Osteoblast (primary cell): ENCODE measurements at regions not wholly inside any gene's neighbourhood (a gene's known extent, or its start where the extent isn't known, plus 50 kb on each side); places are given as distances from the start of the nearest gene placed in this dataset.

Source experiments
- DNase-seq: peaks from one replicate; pipeline ENCODE4 v3.0.0; 2011; ENCODE audit warnings: low spot score, mixed read lengths; ENCODE audit not compliant: insufficient read length; ENCODE audit errors: missing footprints
- H2AFZ ChIP-seq: 2 replicates; pipeline ENCODE4 v1.6.0; 2011; ENCODE audit warnings: mild to moderate bottlenecking, low read length
- H3K27ac ChIP-seq: 2 replicates; pipeline ENCODE4 v1.5.1; 2011; ENCODE audit warnings: mild to moderate bottlenecking, low read depth, low read length, moderate library complexity
- H3K27me3 ChIP-seq: 2 replicates; pipeline ENCODE4 v1.6.0; 2012; ENCODE audit warnings: mild to moderate bottlenecking, control low read depth, inconsistent platforms, low read length, moderate library complexity; ENCODE audit not compliant: insufficient read depth
- H3K36me3 ChIP-seq: 2 replicates; pipeline ENCODE4 v1.5.1; 2011; ENCODE audit warnings: mild to moderate bottlenecking, low read length, control low read depth, moderate library complexity; ENCODE audit not compliant: insufficient read depth
- H3K4me1 ChIP-seq: 2 replicates; pipeline ENCODE4 v1.5.1; 2011; ENCODE audit warnings: mild to moderate bottlenecking, low read length, control low read depth, moderate library complexity; ENCODE audit not compliant: insufficient read depth
- H3K4me2 ChIP-seq: 2 replicates; pipeline ENCODE4 v1.6.0; 2011; ENCODE audit warnings: mild to moderate bottlenecking, low read length; ENCODE audit not compliant: insufficient read depth
- H3K4me3 ChIP-seq: fragments of 200-600 bp; sonication (generic); 3 replicates; pipeline ENCODE4 v1.5.1; 2012; ENCODE audit warnings: mild to moderate bottlenecking, low read length, inconsistent platforms; ENCODE audit not compliant: insufficient read depth
- H3K79me2 ChIP-seq: 2 replicates; pipeline ENCODE4 v1.6.0; 2012; ENCODE audit warnings: mild to moderate bottlenecking, low read length, control low read depth, inconsistent platforms; ENCODE audit not compliant: insufficient read depth
- H3K9me3 ChIP-seq: 2 replicates; pipeline ENCODE4 v1.5.1; 2011; ENCODE audit warnings: low read depth, low read length, control low read depth
- H4K20me1 ChIP-seq: 2 replicates; pipeline ENCODE4 v1.6.0; 2012; ENCODE audit warnings: mild to moderate bottlenecking, low read length, control low read depth; ENCODE audit not compliant: insufficient read depth
- TF ChIP-seq, protein P1 (sequence below): IDR thresholded peaks from 2 replicates; pipeline ENCODE4 v1.5.1; 2011; ENCODE audit warnings: mild to moderate bottlenecking, low read depth, low read length, moderate library complexity; ENCODE audit errors: extremely low read depth

DNA sequence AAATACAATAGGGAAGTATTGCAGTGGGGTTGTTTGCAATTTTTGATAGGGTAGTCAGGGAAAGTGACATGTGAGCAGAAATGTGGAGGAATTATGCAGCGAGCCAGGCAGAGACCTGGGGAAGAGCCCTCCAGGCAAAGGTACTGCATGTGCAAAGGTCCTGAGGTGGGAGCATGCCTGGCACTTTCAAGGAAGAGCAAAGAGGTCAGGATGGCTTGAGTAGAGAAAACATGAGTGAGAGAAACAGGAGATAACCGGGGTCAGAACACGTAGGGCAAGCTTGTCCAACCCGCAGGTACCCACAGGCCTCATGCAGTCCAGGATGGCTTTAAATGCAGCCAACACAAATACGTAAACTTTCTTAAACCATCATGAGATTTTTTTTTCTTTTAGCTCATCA, 71.0 kb downstream of the COQ2 start:
- TF ChIP-seq, protein P1, sequence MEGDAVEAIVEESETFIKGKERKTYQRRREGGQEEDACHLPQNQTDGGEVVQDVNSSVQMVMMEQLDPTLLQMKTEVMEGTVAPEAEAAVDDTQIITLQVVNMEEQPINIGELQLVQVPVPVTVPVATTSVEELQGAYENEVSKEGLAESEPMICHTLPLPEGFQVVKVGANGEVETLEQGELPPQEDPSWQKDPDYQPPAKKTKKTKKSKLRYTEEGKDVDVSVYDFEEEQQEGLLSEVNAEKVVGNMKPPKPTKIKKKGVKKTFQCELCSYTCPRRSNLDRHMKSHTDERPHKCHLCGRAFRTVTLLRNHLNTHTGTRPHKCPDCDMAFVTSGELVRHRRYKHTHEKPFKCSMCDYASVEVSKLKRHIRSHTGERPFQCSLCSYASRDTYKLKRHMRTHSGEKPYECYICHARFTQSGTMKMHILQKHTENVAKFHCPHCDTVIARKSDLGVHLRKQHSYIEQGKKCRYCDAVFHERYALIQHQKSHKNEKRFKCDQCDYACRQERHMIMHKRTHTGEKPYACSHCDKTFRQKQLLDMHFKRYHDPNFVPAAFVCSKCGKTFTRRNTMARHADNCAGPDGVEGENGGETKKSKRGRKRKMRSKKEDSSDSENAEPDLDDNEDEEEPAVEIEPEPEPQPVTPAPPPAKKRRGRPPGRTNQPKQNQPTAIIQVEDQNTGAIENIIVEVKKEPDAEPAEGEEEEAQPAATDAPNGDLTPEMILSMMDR = no peak
- H3K4me3 ChIP-seq = no peak overlapping the region
- H3K4me2 ChIP-seq = no peak overlapping the region
- no peaks in the 10 kb centered on the region for H4K20me1 ChIP-seq
- peaks cover 7% of the 10 kb centered on the region for H3K4me1 ChIP-seq
- H2AFZ ChIP-seq = no peak overlapping the region
- H3K9me3 ChIP-seq = no peaks in the 10 kb centered on the region
- no peaks in the 10 kb centered on the region for H3K36me3 ChIP-seq
- no peaks in the 10 kb centered on the region for H3K27me3 ChIP-seq
- H3K27ac ChIP-seq = no peak overlapping the region
- no peaks in the 10 kb centered on the region for H3K79me2 ChIP-seq
- DNase-seq = no peak

DNA sequence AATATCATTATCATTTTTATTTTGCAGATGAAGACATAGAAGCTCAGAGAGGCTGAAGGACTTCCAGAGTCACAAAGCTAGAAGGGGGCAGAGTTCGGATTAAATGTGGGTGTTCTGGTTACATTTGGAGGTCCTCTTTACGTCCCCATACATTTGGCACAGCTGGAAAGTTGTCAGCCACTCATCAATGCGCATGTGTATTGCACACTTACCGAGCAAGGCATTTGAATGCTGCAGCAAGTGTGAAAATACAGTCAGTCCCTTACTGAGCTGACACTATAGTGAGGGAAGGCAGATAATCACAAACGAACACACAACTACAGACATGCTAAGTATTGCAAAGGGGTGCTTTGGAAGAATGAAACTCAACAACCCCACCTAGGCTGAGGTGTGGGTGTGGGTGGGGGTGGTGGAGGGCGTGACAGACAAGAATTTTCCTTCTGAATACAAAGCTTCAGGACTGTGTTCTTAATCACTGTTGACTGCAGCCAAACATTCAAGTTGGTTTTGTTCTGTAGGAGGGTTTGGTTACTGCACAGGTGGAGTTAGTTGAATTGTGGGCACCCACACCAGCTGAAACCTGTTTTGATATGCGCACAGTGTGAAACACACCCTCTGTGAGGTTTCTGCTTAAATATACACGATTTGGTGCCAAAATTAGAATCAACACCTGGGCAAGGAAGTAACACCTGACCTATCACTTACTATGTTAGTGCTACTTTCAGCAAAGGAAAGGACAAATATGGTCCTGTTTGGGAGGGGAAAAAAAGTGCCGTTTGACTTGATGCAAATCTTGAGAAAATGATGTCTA, 72.4 kb downstream of the COQ2 start:
- H3K79me2 ChIP-seq = no peaks in the 10 kb centered on the region
- no peaks in the 10 kb centered on the region for H3K9me3 ChIP-seq
- no peaks in the 10 kb centered on the region for H3K27me3 ChIP-seq
- peaks cover 20% of the 10 kb centered on the region for H3K4me1 ChIP-seq
- H3K4me2 ChIP-seq = no peak overlapping the region
- H2AFZ ChIP-seq = no peak overlapping the region
- TF ChIP-seq, protein P1 = no peak
- H3K27ac ChIP-seq = no peak overlapping the region
- no peaks in the 10 kb centered on the region for H3K36me3 ChIP-seq
- H3K4me3 ChIP-seq = no peak overlapping the region
- H4K20me1 ChIP-seq = no peaks in the 10 kb centered on the region
- DNase-seq = no peak

DNA sequence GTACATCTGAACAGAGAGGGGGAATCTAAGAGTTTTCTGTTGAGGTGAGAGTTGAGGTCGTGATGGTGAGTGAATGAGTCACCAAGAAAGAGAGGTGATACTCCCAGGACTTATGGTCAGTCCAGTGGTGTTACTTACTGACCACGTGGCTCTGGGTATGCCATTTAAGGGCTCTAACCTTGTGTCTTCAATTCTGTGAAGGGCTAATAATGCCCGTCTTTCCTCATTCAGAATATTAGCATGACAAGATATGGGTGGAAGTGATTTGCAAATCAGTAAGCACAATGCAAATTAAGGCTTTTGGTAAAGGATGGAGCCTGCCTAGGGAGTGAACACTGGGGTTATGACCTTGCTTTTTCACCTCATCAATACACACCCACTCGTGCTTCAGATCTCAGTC, 75.2 kb downstream of the COQ2 start:
- TF ChIP-seq, protein P1 = no peak
- DNase-seq = no peak
- Histone ChIP-seq H3K9me3 (no peaks in the 10 kb centered on the region), H3K4me1 (peaks cover 21% of the 10 kb centered on the region), H2AFZ (no peak overlapping the region), H3K79me2 (no peaks in the 10 kb centered on the region), H3K4me2 (no peak overlapping the region), H3K36me3 (no peaks in the 10 kb centered on the region), H3K27me3 (peaks cover 10% of the 10 kb centered on the region), H3K4me3 (no peak overlapping the region), H3K27ac (no peak overlapping the region), H4K20me1 (no peaks in the 10 kb centered on the region)
